Calu3 (cell line): ENCODE measurements at regions not wholly inside any gene's neighbourhood (a gene's known extent, or its start where the extent isn't known, plus 50 kb on each side); places are given as distances from the start of the nearest gene placed in this dataset.

Experiments used
- BruUV-seq: library from RNA; stranded (reverse); fragments of 400-500 nt; replicated peaks from 2 replicates; lab custom pipeline; 2021; lab: Mats Ljungman, UMichigan
- CTCF ChIA-PET: fragments of 300-600 bp; sonication (Branson Sonifier 250); formaldehyde crosslinking; loops from one replicate; lab custom pipeline; 2022; ENCODE audit warnings: antibody characterized with exemption; lab: Charles Lee
- DNase-seq: peaks from one replicate; pipeline ENCODE4 v3.0.0; 2022
- H3K27ac Mint-ChIP-seq: one replicate; pipeline ENCODE4 v1.8.0; 2022; ENCODE audit warnings: mixed read lengths; ENCODE audit not compliant: unreplicated experiment
- H3K27me3 Mint-ChIP-seq: one replicate; pipeline ENCODE4 v1.8.0; 2022; ENCODE audit warnings: mixed read lengths; ENCODE audit not compliant: unreplicated experiment
- H3K36me3 Mint-ChIP-seq: one replicate; pipeline ENCODE4 v1.8.0; 2022; ENCODE audit warnings: mild to moderate bottlenecking, moderate library complexity, mixed read lengths; ENCODE audit not compliant: insufficient read depth, unreplicated experiment
- H3K4me1 Mint-ChIP-seq: one replicate; pipeline ENCODE4 v1.8.0; 2022; ENCODE audit warnings: mild to moderate bottlenecking, low read depth, mixed read lengths; ENCODE audit not compliant: unreplicated experiment
- H3K4me3 Mint-ChIP-seq: one replicate; pipeline ENCODE4 v1.8.0; 2022; ENCODE audit warnings: mild to moderate bottlenecking, low read depth, moderate library complexity, mixed read lengths; ENCODE audit not compliant: unreplicated experiment
- H3K9me3 Mint-ChIP-seq: one replicate; pipeline ENCODE4 v1.8.0; 2022; ENCODE audit warnings: low read depth, mixed read lengths; ENCODE audit not compliant: unreplicated experiment
- CTCF ChIP-seq: fragments of 200-600 bp; IDR thresholded peaks from one replicate; pipeline ENCODE4 v1.8.0; 2022; ENCODE audit warnings: antibody characterized with exemption; ENCODE audit not compliant: unreplicated experiment
- intact Hi-C: fragments of 100-400 bp; cut with micrococcal nuclease; formaldehyde crosslinking; loops from one replicate; pipeline ENCODE4 v1.10.0; 2022; ENCODE audit not compliant: unreplicated experiment

DNA sequence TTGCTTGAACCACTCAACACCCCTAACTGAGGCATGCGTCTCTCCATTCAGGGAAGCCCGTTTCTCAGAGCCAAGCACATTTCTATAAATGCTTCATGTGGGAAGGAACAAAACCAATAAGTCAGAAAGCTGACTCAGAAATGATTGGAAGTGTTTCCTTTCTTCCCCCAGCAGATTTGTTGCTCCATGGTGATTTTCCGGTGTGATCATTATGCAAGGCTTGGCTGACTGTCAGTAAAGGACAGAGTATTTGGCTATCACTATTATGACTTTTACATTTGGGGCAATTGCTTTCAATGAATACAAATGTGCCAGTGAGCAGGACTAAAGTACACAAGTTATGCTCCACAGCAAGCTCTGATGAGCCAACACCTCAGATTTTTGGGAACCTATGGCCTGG, 53.3 kb upstream of the ZC3H11B start:
- intact Hi-C loops = loop anchor here (10.0 kb wide), 1 partner anchor 461 kb away; no protein-coding TSS in a partner anchor

GRCh38 chr1:219665089-219665488, 52.2 kb upstream of the ZC3H11B start:
- H3K4me3 Mint-ChIP-seq = no peak overlapping the region
- TF ChIP-seq CTCF = no peak
- H3K27ac Mint-ChIP-seq = no peak overlapping the region
- intact Hi-C loops = loop anchor here (10.0 kb wide), 1 partner anchor 460 kb away; no protein-coding TSS in a partner anchor
- H3K9me3 Mint-ChIP-seq = no peaks in the 10 kb centered on the region
- peaks cover 20% of the 10 kb centered on the region for H3K27me3 Mint-ChIP-seq
- H3K4me1 Mint-ChIP-seq = peaks cover 9% of the 10 kb centered on the region
- no peak for DNase-seq
- H3K36me3 Mint-ChIP-seq = no peaks in the 10 kb centered on the region
- CTCF ChIA-PET = no interaction called here
- BruUV-seq = no TSS peak

More for the DNA sequence above, 53.3 kb upstream of the ZC3H11B start:
- H3K9me3 Mint-ChIP-seq = no peaks in the 10 kb centered on the region
- no peak for TF ChIP-seq CTCF
- no peak overlapping the region for H3K27ac Mint-ChIP-seq
- CTCF ChIA-PET = no interaction called here
- no peak for DNase-seq
- peaks cover 9% of the 10 kb centered on the region for H3K4me1 Mint-ChIP-seq
- no peak overlapping the region for H3K4me3 Mint-ChIP-seq
- no peaks in the 10 kb centered on the region for H3K36me3 Mint-ChIP-seq
- peaks cover 31% of the 10 kb centered on the region for H3K27me3 Mint-ChIP-seq
- BruUV-seq = no TSS peak

- no peak for TF ChIP-seq CTCF
- Mint-ChIP-seq H3K4me1 (peaks cover 9% of the 10 kb centered on the region), H3K36me3 (no peaks in the 10 kb centered on the region), H3K27ac (no peak overlapping the region), H3K9me3 (no peaks in the 10 kb centered on the region), H3K4me3 (no peak overlapping the region), H3K27me3 (peaks cover 15% of the 10 kb centered on the region)
- BruUV-seq = no TSS peak
- DNase-seq = no peak
- CTCF ChIA-PET = interaction anchor here (0.6 to 0.7 kb wide), 2 partner anchors 51 to 1773 kb away, joined by 3 to 5 read pairs; no protein-coding TSS in a partner anchor
- intact Hi-C loops = loop anchor here (10.0 kb wide), 1 partner anchor 460 kb away; no protein-coding TSS in a partner anchor
Observed at GRCh38 chr1:219664310-219665029, 51.6 kb upstream of the ZC3H11B start.
